Transverse colon (tissue), 4 donors: ENCODE measurements at regions not wholly inside any gene's neighbourhood (a gene's known extent, or its start where the extent isn't known, plus 50 kb on each side); places are given as distances from the start of the nearest gene placed in this dataset.
A peak's percentile ranks its signal among the peaks of the same experiment; 100 is the strongest.
"Not testable (repeated sequence)": the region's sequence is repeated elsewhere in the genome, so short reads cannot be mapped to it uniquely, and the experiment has no call there.

ENCODE experiments used
- DNase-seq: peaks from one replicate; pipeline ENCODE4 v3.0.0-alpha.2; 2019
- H3K27ac ChIP-seq, 4 donors: fragments of 200-600 bp; sonication (generic); 2 replicates each; pipeline ENCODE4 v1.5.1; 2016 to 2018; ENCODE audit warnings: inconsistent platforms in 4 of 4
- H3K27me3 ChIP-seq: fragments of 200-600 bp; sonication (generic); 2 replicates; pipeline ENCODE4 v1.5.1; 2017; ENCODE audit warnings: inconsistent platforms
- H3K36me3 ChIP-seq, 4 donors: fragments of 200-600 bp; sonication (generic); 2 replicates each; pipeline ENCODE4 v1.5.1; 2017 to 2019; ENCODE audit warnings: inconsistent platforms in 4 of 4
- H3K4me1 ChIP-seq, 4 donors: fragments of 200-600 bp; sonication (generic); 2 replicates each; pipeline ENCODE4 v1.5.1; 2017 to 2020; ENCODE audit warnings: inconsistent platforms in 4 of 4
- H3K4me3 ChIP-seq, 4 donors: fragments of 200-600 bp; sonication (generic); 1 replicate in 1 of 4; 2 replicates in 3 of 4; pipeline versions ENCODE4 v1.5.1 to v1.6.1; 2017 to 2019; ENCODE audit warnings: inconsistent platforms in 4 of 4
- H3K9me3 ChIP-seq, 2 donors: fragments of 200-600 bp; sonication (generic); 2 replicates each; pipeline ENCODE4 v1.5.1; 2017 to 2019; ENCODE audit warnings: inconsistent platforms in 2 of 2
- CTCF ChIP-seq, 5 experiments: fragments of 200-600 bp in 3 of 5; fragments of 450-650 bp in 2 of 5; sonication (generic) in 3 of 5; IDR thresholded peaks; 1 replicate in 2 of 5; 2 replicates in 3 of 5; pipeline ENCODE4 v1.5.1; 2016 to 2017; ENCODE audit warnings: antibody characterized with exemption in 5 of 5, inconsistent platforms in 3 of 5, mild to moderate bottlenecking in 2 of 5, moderate library complexity in 1 of 5
- EP300 ChIP-seq: sonication (generic); formaldehyde crosslinking; IDR thresholded peaks from one replicate; pipeline ENCODE4 v1.6.1; 2017; ENCODE audit warnings: antibody characterized with exemption, low read depth
- POLR2A ChIP-seq: fragments of 450-650 bp; IDR thresholded peaks from one replicate; pipeline ENCODE4 v1.6.1; 2016; ENCODE audit warnings: antibody characterized with exemption, mild to moderate bottlenecking, moderate library complexity
- POLR2AphosphoS5 ChIP-seq, 3 donors: sonication (generic); formaldehyde crosslinking; IDR thresholded peaks; one replicate each; pipeline ENCODE4 v1.6.1; 2016; ENCODE audit warnings: antibody characterized with exemption in 3 of 3
- WGBS, 2 donors: methylation state at CpG; one replicate each; pipeline ENCODE4 v1.1.5; 2018; ENCODE audit warnings: low coverage in 1 of 2; 5-methylcytosine and 5-hydroxymethylcytosine counted together
- in situ Hi-C, 4 donors: fragments of 200-750 bp; cut with MboI; loops; one replicate each; pipeline versions ENCODE4 v1.15.0 to v1.15.1; 2017; ENCODE audit warnings: low sequenced_read_pairs in 3 of 4, low pct_ligation_motif_present in 1 of 4, low pct_unique_long_range_greater_than_20kb in 1 of 4
- intact Hi-C: fragments of 100-400 bp; cut with DNase I; formaldehyde crosslinking; loops from one replicate; pipeline ENCODE4 v1.15.1; 2023; ENCODE audit warnings: low total_unique reads

DNA sequence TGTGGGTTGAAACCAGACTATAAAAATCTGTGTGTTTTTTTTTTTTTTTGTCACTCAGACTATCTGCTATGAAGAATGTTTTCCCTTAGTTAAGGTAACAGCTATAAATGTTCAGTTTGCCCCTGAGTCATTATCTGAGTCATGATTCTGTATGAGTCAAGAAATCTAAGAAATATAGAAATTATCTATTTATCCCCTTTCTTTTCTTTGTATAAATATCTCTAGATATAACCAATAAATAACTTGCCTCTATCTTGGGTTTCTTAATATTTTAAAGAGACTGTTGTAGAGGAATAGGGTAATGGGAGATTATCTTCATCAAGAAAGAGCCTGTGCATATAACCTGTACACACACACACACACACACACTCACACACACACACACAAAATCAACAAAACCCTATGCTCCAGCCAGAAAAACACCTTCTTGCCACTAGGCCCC, 161.7 kb upstream of the EEA1 start:
- Histone ChIP-seq H3K27me3 (no peaks in the 10 kb centered on the region), H3K4me1 (peaks cover 0 to 21% (median 2%) of the 10 kb centered on the region in 4 donors), H3K9me3 (peaks cover 5 to 11% of the 10 kb centered on the region in 2 donors), H3K36me3 (no peaks in the 10 kb centered on the region), H3K4me3 (no peak overlapping the region), H3K27ac (peak overlapping the region in 1 of 4 donors; percentile 36)
- TF ChIP-seq POLR2AphosphoS5 (IDR thresholded peaks at IDR 0.05) (no peak), POLR2A (no peak), EP300 (no peak), CTCF (IDR thresholded peaks at IDR 0.05) (no peak)
- no peak for DNase-seq
- in situ Hi-C loops (no loop called here), intact Hi-C loops (no loop called here)

GRCh38 chr12:93091886-93092648, 163.0 kb upstream of the EEA1 start:
- WGBS, 2 donors, result 74 to 83% methylated on average over 1 to 6 of the region's 6 CpGs
- no peak overlapping the region for H3K4me3 ChIP-seq
- no peak for DNase-seq
- in situ Hi-C loops (no loop called here), intact Hi-C loops (no loop called here)
- no peaks in the 10 kb centered on the region for H3K36me3 ChIP-seq
- no peak for TF ChIP-seq POLR2AphosphoS5 (IDR thresholded peaks at IDR 0.05)
- no peaks in the 10 kb centered on the region for H3K27me3 ChIP-seq
- H3K4me1 ChIP-seq, result peaks cover 0 to 19% (median 2%) of the 10 kb centered on the region in 4 donors
- H3K9me3 ChIP-seq, result no peaks in the 10 kb centered on the region
- no peak overlapping the region for H3K27ac ChIP-seq

- H3K9me3 ChIP-seq, result no peaks in the 10 kb centered on the region
- in situ Hi-C loops (no loop called here), intact Hi-C loops (no loop called here)
- TF ChIP-seq EP300 (no peak), POLR2A (no peak), POLR2AphosphoS5 (IDR thresholded peaks at IDR 0.05) (no peak), CTCF (IDR thresholded peaks at IDR 0.05) (no peak)
- no peak for DNase-seq
- H3K36me3 ChIP-seq, result no peaks in the 10 kb centered on the region
- 85 to 89% methylated on average over 5 to 6 of the region's 6 CpGs for WGBS, 2 donors
- H3K27ac ChIP-seq, result no peak overlapping the region
- H3K27me3 ChIP-seq, result no peaks in the 10 kb centered on the region
- H3K4me3 ChIP-seq, result no peak overlapping the region
- H3K4me1 ChIP-seq, result peaks cover 0 to 16% (median 4%) of the 10 kb centered on the region in 4 donors
Observed at GRCh38 chr12:93092649-93092945, 163.5 kb upstream of the EEA1 start.

DNA sequence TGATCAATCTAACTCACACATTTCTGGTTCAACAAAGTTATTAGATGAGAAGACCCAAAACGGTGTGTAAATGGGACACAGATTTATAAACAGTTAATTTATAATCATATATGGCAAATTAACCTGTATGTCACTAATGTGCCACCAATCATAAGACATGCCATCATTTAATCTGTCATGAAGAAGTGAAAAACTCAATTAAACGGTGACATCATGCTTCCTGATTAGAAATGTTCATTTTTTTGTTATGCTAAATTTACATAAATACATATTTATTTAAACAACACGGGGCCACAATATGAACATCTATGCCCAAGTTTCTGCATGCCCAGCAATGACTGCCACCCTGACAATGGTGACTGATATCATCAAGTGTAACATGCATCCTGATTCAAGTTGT, 164.1 kb upstream of the EEA1 start:
- 84 to 87% methylated on average over 3 of the region's 3 CpGs for WGBS, 2 donors
- H3K27ac ChIP-seq, result no peak overlapping the region
- in situ Hi-C loops (no loop called here), intact Hi-C loops (no loop called here)
- H3K27me3 ChIP-seq, result no peaks in the 10 kb centered on the region
- H3K4me3 ChIP-seq, result no peak overlapping the region
- H3K36me3 ChIP-seq, result no peaks in the 10 kb centered on the region
- H3K4me1 ChIP-seq, result peaks cover 0 to 11% (median 4%) of the 10 kb centered on the region in 4 donors
- TF ChIP-seq EP300, result no peak
- no peak for TF ChIP-seq POLR2A
- no peak for TF ChIP-seq POLR2AphosphoS5 (IDR thresholded peaks at IDR 0.05)
- TF ChIP-seq CTCF (IDR thresholded peaks at IDR 0.05), result no peak
- H3K9me3 ChIP-seq, result no peaks in the 10 kb centered on the region
- no peak for DNase-seq

DNA sequence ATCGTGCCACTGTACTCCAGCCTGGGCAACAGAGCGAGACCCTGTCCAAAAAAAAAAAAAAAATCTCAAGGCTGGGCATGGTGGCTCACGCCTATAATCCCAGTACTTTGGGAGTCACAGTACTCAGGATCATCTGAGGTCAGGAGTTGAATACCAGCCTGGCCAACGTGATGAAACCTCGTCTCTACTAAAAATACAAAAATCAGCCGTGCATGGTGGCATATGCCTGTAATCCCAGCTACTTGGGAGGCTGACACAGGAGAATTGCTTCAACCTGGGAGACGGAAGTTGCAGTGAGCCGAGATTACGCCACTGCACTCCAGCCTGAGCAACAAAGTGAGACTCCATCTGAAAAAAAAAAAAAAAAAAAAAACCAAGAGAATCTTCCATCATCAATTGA, 165.1 kb upstream of the EEA1 start:
- H3K9me3 ChIP-seq, intact Hi-C loops, H3K4me3 ChIP-seq, H3K27ac ChIP-seq, H3K27me3 ChIP-seq, in situ Hi-C loops, DNase-seq, H3K36me3 ChIP-seq: not testable (repeated sequence)
- 90 to 95% methylated on average over 9 of the region's 9 CpGs for WGBS, 2 donors
- peaks cover 0 to 11% (median 4%) of the 10 kb centered on the region in 4 donors for H3K4me1 ChIP-seq
